Tibial artery (tissue), 4 donors: ENCODE measurements at regions not wholly inside any gene's neighbourhood (a gene's known extent, or its start where the extent isn't known, plus 50 kb on each side); places are given as distances from the start of the nearest gene placed in this dataset.
A peak's percentile ranks its signal among the peaks of the same experiment; 100 is the strongest.

Source experiments
- DNase-seq, 2 donors: peaks; one replicate each; pipeline ENCODE4 v3.0.0-alpha.2; 2019
- H3K27ac ChIP-seq, 2 donors: fragments of 200-600 bp; sonication (generic) in 1 of 2; 1 replicate in 1 of 2; 2 replicates in 1 of 2; pipeline ENCODE4 v1.5.1; 2018 to 2019; ENCODE audit warnings: mild to moderate bottlenecking in 1 of 2
- H3K27me3 ChIP-seq, 2 donors: fragments of 200-600 bp; sonication (generic) in 1 of 2; one replicate each; pipeline versions ENCODE4 v1.5.1 to v1.6.0; 2016 to 2019
- H3K36me3 ChIP-seq, 3 donors: fragments of 200-600 bp; sonication (generic) in 2 of 3; one replicate each; pipeline ENCODE4 v1.5.1; 2016 to 2019; ENCODE audit warnings: mild to moderate bottlenecking in 2 of 3
- H3K4me1 ChIP-seq, 4 donors: fragments of 200-600 bp; sonication (generic) in 2 of 4; 1 replicate in 3 of 4; 2 replicates in 1 of 4; pipeline ENCODE4 v1.5.1; 2016 to 2019
- H3K4me3 ChIP-seq, 2 donors: fragments of 200-600 bp; sonication (generic) in 1 of 2; 1 replicate in 1 of 2; 2 replicates in 1 of 2; pipeline ENCODE4 v1.5.1; 2018 to 2019; ENCODE audit warnings: mild to moderate bottlenecking in 2 of 2
- H3K9me3 ChIP-seq, 3 donors: fragments of 200-600 bp; sonication (generic) in 1 of 3; one replicate each; pipeline ENCODE4 v1.5.1; 2016 to 2019
- CTCF ChIP-seq, 2 experiments: fragments of 200-600 bp in 1 of 2; fragments of 450-650 bp in 1 of 2; IDR thresholded peaks; one replicate each; pipeline ENCODE4 v1.5.1; 2017 to 2019; ENCODE audit warnings: antibody characterized with exemption in 2 of 2, mild to moderate bottlenecking in 1 of 2, moderate library complexity in 1 of 2
- intact Hi-C: fragments of 100-400 bp; cut with DNase I; formaldehyde crosslinking; loops from one replicate; pipeline ENCODE4 v1.15.0; 2023; ENCODE audit warnings: low total_unique reads

GRCh38 chr1:184861755-184862336 is 107.2 kb upstream of the EDEM3 start:
- H3K27me3 ChIP-seq: no peaks in the 10 kb centered on the region
- H3K9me3 ChIP-seq: no peaks in the 10 kb centered on the region
- H3K36me3 ChIP-seq: no peaks in the 10 kb centered on the region
- no peak for DNase-seq
- intact Hi-C loops: no loop called here
- no peak overlapping the region for H3K27ac ChIP-seq
- TF ChIP-seq CTCF (IDR thresholded peaks at IDR 0.05): no peak
- H3K4me3 ChIP-seq: no peak overlapping the region
- H3K4me1 ChIP-seq: peaks cover 0 to 29% (median 8%) of the 10 kb centered on the region in 4 donors

GRCh38 chr1:184860985-184861754 is 106.5 kb upstream of the EDEM3 start:
- no peaks in the 10 kb centered on the region for H3K9me3 ChIP-seq
- H3K27me3 ChIP-seq: no peaks in the 10 kb centered on the region
- TF ChIP-seq CTCF (IDR thresholded peaks at IDR 0.05): no peak
- H3K4me3 ChIP-seq: no peak overlapping the region
- peak overlapping the region in 1 of 2 donors; percentile 20 for H3K27ac ChIP-seq
- H3K4me1 ChIP-seq: peaks cover 0 to 25% (median 6%) of the 10 kb centered on the region in 4 donors
- DNase-seq: no peak
- no peaks in the 10 kb centered on the region for H3K36me3 ChIP-seq
- intact Hi-C loops: no loop called here

- no peak for DNase-seq
- no peaks in the 10 kb centered on the region for H3K9me3 ChIP-seq
- TF ChIP-seq CTCF (IDR thresholded peaks at IDR 0.05): no peak
- H3K4me1 ChIP-seq: peaks cover 0 to 28% (median 6%) of the 10 kb centered on the region in 4 donors
- H3K4me3 ChIP-seq: no peak overlapping the region
- H3K27ac ChIP-seq: peak overlapping the region in 1 of 2 donors; percentile 20
- no peaks in the 10 kb centered on the region for H3K27me3 ChIP-seq
- no peaks in the 10 kb centered on the region for H3K36me3 ChIP-seq
- intact Hi-C loops: no loop called here
Observed at GRCh38 chr1:184860535-184860934, 105.9 kb upstream of the EDEM3 start.

- TF ChIP-seq CTCF (IDR thresholded peaks at IDR 0.05): no peak
- H3K4me1 ChIP-seq: peaks cover 0 to 36% (median 8%) of the 10 kb centered on the region in 4 donors
- intact Hi-C loops: no loop called here
Observed at GRCh38 chr1:184859381-184860105, 104.9 kb upstream of the EDEM3 start.

GRCh38 chr1:184858288-184858687 is 103.6 kb upstream of the EDEM3 start:
- H3K4me1 ChIP-seq: peaks cover 0 to 47% (median 12%) of the 10 kb centered on the region in 4 donors

More at GRCh38 chr1:184859381-184860105, 104.9 kb upstream of the EDEM3 start:
- Histone ChIP-seq H3K9me3 (no peaks in the 10 kb centered on the region), H3K36me3 (no peaks in the 10 kb centered on the region), H3K4me3 (no peak overlapping the region), H3K27ac (no peak overlapping the region), H3K27me3 (no peaks in the 10 kb centered on the region)
- no peak for DNase-seq

More at GRCh38 chr1:184858288-184858687, 103.6 kb upstream of the EDEM3 start:
- H3K27ac ChIP-seq: no peak overlapping the region
- intact Hi-C loops: no loop called here
- TF ChIP-seq CTCF (IDR thresholded peaks at IDR 0.05): no peak
- no peaks in the 10 kb centered on the region for H3K27me3 ChIP-seq
- no peaks in the 10 kb centered on the region for H3K36me3 ChIP-seq
- no peaks in the 10 kb centered on the region for H3K9me3 ChIP-seq
- H3K4me3 ChIP-seq: no peak overlapping the region
- DNase-seq: no peak
